OCI-LY1 (cell line): ENCODE measurements at regions not wholly inside any gene's neighbourhood (a gene's known extent, or its start where the extent isn't known, plus 50 kb on each side); places are given as distances from the start of the nearest gene placed in this dataset.

Experiments used
- H2AFZ ChIP-seq: fragments of 200-600 bp; sonication (generic), shearing (Covaris generic); 2 replicates; pipeline ENCODE4 v1.6.0; 2014; ENCODE audit warnings: antibody characterized with exemption, mild to moderate bottlenecking, low read length
- H3F3A ChIP-seq: fragments of 200-600 bp; sonication (generic), shearing (Covaris generic); 2 replicates; pipeline ENCODE4 v1.6.0; 2014; ENCODE audit warnings: mild to moderate bottlenecking, antibody characterized with exemption, low read length, moderate library complexity; ENCODE audit not compliant: insufficient read depth
- H3K27ac ChIP-seq: fragments of 200-600 bp; sonication (generic); 2 replicates; pipeline ENCODE4 v1.5.1; 2014; ENCODE audit warnings: low read length, mixed run types, mild to moderate bottlenecking, low read depth; ENCODE audit not compliant: poor library complexity, severe bottlenecking
- H3K27me3 ChIP-seq: fragments of 200-600 bp; sonication (generic); 2 replicates; pipeline ENCODE4 v1.6.0; 2014; ENCODE audit warnings: antibody characterized with exemption, mild to moderate bottlenecking, low read length, moderate library complexity; ENCODE audit not compliant: insufficient read depth
- H3K36me3 ChIP-seq: fragments of 200-600 bp; sonication (generic); 2 replicates; pipeline ENCODE4 v1.6.1; 2014; ENCODE audit warnings: mild to moderate bottlenecking, antibody characterized with exemption, low read length, moderate library complexity, mixed read lengths; ENCODE audit not compliant: insufficient read depth
- H3K4me1 ChIP-seq: fragments of 200-600 bp; sonication (generic); 2 replicates; pipeline ENCODE4 v1.5.1; 2014; ENCODE audit warnings: mild to moderate bottlenecking, low read length, moderate library complexity; ENCODE audit not compliant: insufficient read depth, severe bottlenecking
- H3K4me2 ChIP-seq: fragments of 200-600 bp; sonication (generic), shearing (Covaris generic); 2 replicates; pipeline ENCODE4 v1.6.1; 2014; ENCODE audit warnings: low read length
- H3K4me3 ChIP-seq: fragments of 200-600 bp; sonication (generic); 2 replicates; pipeline ENCODE4 v1.5.1; 2014; ENCODE audit warnings: low read length, low read depth, mild to moderate bottlenecking, mixed read lengths; ENCODE audit not compliant: poor library complexity, severe bottlenecking
- H3K79me2 ChIP-seq: fragments of 200-600 bp; shearing (Covaris generic); 2 replicates; pipeline ENCODE4 v1.6.1; 2016; ENCODE audit warnings: mixed run types, low read length, mixed read lengths; ENCODE audit not compliant: insufficient read depth
- H3K9ac ChIP-seq: fragments of 200-600 bp; sonication (generic), shearing (Covaris generic); 2 replicates; pipeline ENCODE4 v1.6.1; 2014; ENCODE audit warnings: mild to moderate bottlenecking, low read length, mixed read lengths
- H3K9me2 ChIP-seq: fragments of 200-600 bp; sonication (generic), shearing (Covaris generic); 2 replicates; pipeline ENCODE4 v1.6.1; 2014; ENCODE audit warnings: low read depth, mild to moderate bottlenecking, low read length, mixed read lengths
- H3K9me3 ChIP-seq: fragments of 200-600 bp; shearing (Covaris generic); 2 replicates; pipeline ENCODE4 v1.6.1; 2014; ENCODE audit warnings: low read length, mixed read lengths
- H4K20me1 ChIP-seq: fragments of 200-600 bp; sonication (generic), shearing (Covaris generic); 2 replicates; pipeline ENCODE4 v1.6.0; 2016; ENCODE audit warnings: mild to moderate bottlenecking, low read length; ENCODE audit not compliant: insufficient read depth
- EZH2 ChIP-seq: fragments of 200-600 bp; sonication (generic), shearing (Covaris generic); IDR thresholded peaks from 2 replicates; pipeline ENCODE4 v1.8.0; 2017; ENCODE audit warnings: borderline replicate concordance, mixed run types, mild to moderate bottlenecking, antibody characterized with exemption, low read length, moderate library complexity, mixed read lengths
- TF ChIP-seq, protein P1 (sequence below): fragments of 200-600 bp; sonication (generic), shearing (Covaris generic); IDR thresholded peaks from 2 replicates; pipeline ENCODE4 v1.5.1; 2017; ENCODE audit warnings: mild to moderate bottlenecking, antibody characterized with exemption, low read length, moderate library complexity, mixed read lengths

DNA sequence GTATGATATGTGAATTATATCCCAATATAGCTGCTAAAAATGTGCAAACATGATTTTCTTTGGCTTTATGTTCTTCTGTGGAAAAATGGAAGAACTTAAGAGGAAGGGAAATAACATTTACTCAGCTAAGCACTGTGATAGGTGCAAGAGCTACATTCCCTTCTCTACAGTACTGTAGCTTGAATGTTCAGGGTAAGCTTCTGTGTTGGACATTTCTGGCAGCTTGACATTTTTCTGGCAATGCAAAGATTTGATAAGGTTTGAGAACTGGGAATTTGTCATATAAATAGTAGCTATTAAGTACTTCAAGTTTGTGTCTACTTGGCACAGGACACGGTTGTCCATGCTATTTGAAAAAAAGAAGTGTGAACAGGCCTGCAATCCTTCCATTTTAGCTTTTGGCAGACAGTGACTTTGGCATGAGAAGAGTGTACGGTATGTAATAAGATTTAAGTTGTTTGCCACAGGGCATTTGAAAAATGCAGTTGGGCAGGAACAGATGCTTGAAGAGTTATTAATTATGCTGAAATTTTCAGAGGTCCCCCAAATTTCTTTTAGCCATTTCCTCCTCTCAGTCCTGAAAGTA, 77.6 kb downstream of the KIF4B start:
- Histone ChIP-seq H2AFZ (no peak overlapping the region), H3K9me3 (no peaks in the 10 kb centered on the region), H3K36me3 (no peaks in the 10 kb centered on the region), H3K79me2 (no peaks in the 10 kb centered on the region), H3K4me3 (no peak overlapping the region), H3K27me3 (no peaks in the 10 kb centered on the region), H3K9me2 (no peaks in the 10 kb centered on the region), H3K27ac (no peak overlapping the region), H3K4me1 (no peaks in the 10 kb centered on the region), H3K4me2 (no peak overlapping the region), H3F3A (no peaks in the 10 kb centered on the region), H4K20me1 (no peaks in the 10 kb centered on the region), H3K9ac (no peak overlapping the region)
- TF ChIP-seq, protein P1, sequence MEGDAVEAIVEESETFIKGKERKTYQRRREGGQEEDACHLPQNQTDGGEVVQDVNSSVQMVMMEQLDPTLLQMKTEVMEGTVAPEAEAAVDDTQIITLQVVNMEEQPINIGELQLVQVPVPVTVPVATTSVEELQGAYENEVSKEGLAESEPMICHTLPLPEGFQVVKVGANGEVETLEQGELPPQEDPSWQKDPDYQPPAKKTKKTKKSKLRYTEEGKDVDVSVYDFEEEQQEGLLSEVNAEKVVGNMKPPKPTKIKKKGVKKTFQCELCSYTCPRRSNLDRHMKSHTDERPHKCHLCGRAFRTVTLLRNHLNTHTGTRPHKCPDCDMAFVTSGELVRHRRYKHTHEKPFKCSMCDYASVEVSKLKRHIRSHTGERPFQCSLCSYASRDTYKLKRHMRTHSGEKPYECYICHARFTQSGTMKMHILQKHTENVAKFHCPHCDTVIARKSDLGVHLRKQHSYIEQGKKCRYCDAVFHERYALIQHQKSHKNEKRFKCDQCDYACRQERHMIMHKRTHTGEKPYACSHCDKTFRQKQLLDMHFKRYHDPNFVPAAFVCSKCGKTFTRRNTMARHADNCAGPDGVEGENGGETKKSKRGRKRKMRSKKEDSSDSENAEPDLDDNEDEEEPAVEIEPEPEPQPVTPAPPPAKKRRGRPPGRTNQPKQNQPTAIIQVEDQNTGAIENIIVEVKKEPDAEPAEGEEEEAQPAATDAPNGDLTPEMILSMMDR, result no peak
- no peak for TF ChIP-seq EZH2

DNA sequence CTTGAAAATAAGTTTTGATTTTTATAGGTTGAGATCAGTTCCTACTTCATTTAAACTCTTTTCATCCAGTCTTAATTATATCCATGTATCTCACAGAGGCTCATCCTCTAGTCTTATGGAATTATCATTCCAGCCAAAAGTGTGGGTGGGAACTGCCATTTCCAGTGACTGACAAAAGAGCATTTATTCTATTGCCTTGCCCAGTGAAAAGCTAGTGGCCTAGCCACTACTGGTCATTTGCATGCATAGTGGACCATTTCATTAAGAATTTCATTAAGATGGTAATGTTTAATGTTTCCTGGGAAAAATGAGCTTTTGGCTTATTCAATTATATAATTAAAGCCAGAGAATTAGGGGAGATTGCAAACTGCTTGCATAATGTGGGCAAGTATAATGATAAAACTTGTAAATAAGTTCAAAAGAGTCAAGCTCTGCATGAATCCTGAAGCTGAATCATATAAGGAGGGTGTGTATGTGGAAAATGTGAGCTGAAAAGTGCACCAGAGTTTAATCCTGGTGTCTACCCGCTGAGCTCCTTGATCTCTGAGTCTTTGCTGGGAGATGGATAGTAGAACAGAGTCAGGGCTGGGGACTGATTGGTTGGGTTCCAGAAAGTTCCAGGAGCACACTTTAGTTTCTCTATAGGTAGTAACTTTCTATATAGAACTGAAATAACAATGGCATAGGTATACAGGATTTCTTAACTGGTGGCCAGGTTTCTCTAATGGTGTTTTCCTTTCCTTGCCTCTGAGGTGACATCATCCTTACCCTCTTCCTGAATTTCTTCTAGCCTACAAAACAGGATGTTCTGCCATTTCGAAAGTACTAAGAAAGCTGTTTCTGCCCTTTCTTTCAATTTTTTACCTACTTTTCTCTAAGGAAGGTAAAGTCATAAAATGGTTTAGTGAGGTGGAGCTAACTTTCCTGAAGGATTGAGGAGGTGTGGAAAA, 78.5 kb downstream of the KIF4B start:
- Histone ChIP-seq H3K4me2 (no peak overlapping the region), H3K9me3 (no peaks in the 10 kb centered on the region), H3K27me3 (no peaks in the 10 kb centered on the region), H3K36me3 (no peaks in the 10 kb centered on the region), H3K79me2 (no peaks in the 10 kb centered on the region), H3F3A (no peaks in the 10 kb centered on the region), H3K4me3 (no peak overlapping the region), H3K27ac (no peak overlapping the region), H3K4me1 (no peaks in the 10 kb centered on the region), H3K9ac (no peak overlapping the region), H2AFZ (no peak overlapping the region), H4K20me1 (no peaks in the 10 kb centered on the region), H3K9me2 (no peaks in the 10 kb centered on the region)
- TF ChIP-seq, protein P1, result no peak
- no peak for TF ChIP-seq EZH2

DNA sequence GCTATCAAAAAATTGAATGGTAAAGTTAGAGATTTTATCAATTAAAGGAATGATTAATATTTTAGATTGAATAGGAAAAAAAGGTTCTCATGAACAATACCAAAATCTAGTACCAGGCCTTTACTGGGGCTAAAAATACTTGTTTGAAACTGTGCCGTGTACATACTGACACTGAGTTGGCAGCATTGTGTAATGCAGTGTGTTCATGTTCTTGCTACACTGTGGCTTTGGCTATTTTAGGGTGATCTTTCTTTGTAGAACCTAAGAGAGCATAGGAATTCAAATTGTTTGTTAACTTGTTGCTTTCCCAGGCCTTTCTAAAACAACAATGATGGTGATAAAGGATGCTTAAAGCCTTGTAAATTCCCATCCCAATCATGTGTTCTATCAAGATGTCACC, 80.9 kb downstream of the KIF4B start:
- Histone ChIP-seq H3K9ac (no peak overlapping the region), H3K4me1 (no peaks in the 10 kb centered on the region), H3K9me3 (no peaks in the 10 kb centered on the region), H3K36me3 (no peaks in the 10 kb centered on the region), H3K4me2 (no peak overlapping the region), H3K9me2 (no peaks in the 10 kb centered on the region), H3K4me3 (no peak overlapping the region), H3K27me3 (no peaks in the 10 kb centered on the region), H3K79me2 (no peaks in the 10 kb centered on the region), H3K27ac (no peak overlapping the region), H4K20me1 (no peaks in the 10 kb centered on the region), H3F3A (no peaks in the 10 kb centered on the region), H2AFZ (no peak overlapping the region)
- TF ChIP-seq, protein P1, result no peak
- no peak for TF ChIP-seq EZH2
